Mesenchymal stem cell (in vitro differentiated cells and primary cell): ENCODE measurements at regions not wholly inside any gene's neighbourhood (a gene's known extent, or its start where the extent isn't known, plus 50 kb on each side); places are given as distances from the start of the nearest gene placed in this dataset.

ENCODE experiments used
- DNase-seq: peaks from one replicate; pipeline ENCODE4 v3.0.0-alpha.2; 2013
- H2AFZ ChIP-seq: one replicate; pipeline ENCODE4 v1.6.1; 2013; ENCODE audit warnings: low read depth, mild to moderate bottlenecking, control low read depth, inconsistent platforms, low read length, moderate library complexity
- H2AK5ac ChIP-seq: 2 replicates; pipeline ENCODE4 v1.6.1; 2013; ENCODE audit warnings: low read length, moderate library complexity, mild to moderate bottlenecking, inconsistent platforms; ENCODE audit not compliant: severe bottlenecking
- H2BK120ac ChIP-seq: one replicate; pipeline ENCODE4 v1.6.1; 2013; ENCODE audit warnings: low read depth, mild to moderate bottlenecking, inconsistent platforms, low read length, moderate library complexity
- H2BK12ac ChIP-seq, 2 experiments: one replicate each; pipeline ENCODE4 v1.6.1; 2013; ENCODE audit warnings: inconsistent platforms in 2 of 2, low read length in 2 of 2, mild to moderate bottlenecking in 2 of 2, moderate library complexity in 2 of 2, control low read depth in 1 of 2
- H2BK15ac ChIP-seq: one replicate; pipeline ENCODE4 v1.6.1; 2013; ENCODE audit warnings: mild to moderate bottlenecking, low read depth, inconsistent platforms; ENCODE audit not compliant: poor library complexity, severe bottlenecking
- H2BK5ac ChIP-seq: 2 replicates; pipeline ENCODE4 v1.6.1; 2013; ENCODE audit warnings: low read depth, mild to moderate bottlenecking, low read length, control low read depth, inconsistent platforms; ENCODE audit not compliant: poor library complexity, severe bottlenecking
- H3K14ac ChIP-seq, 2 experiments: one replicate each; pipeline ENCODE4 v1.6.1; 2013; ENCODE audit warnings: inconsistent platforms in 2 of 2, low read length in 2 of 2, control low read depth in 1 of 2, mild to moderate bottlenecking in 1 of 2, moderate library complexity in 1 of 2
- H3K18ac ChIP-seq, 2 experiments: one replicate each; pipeline ENCODE4 v1.6.1; 2013; ENCODE audit warnings: inconsistent platforms in 2 of 2, low read length in 2 of 2, control low read depth in 1 of 2, low read depth in 1 of 2, mild to moderate bottlenecking in 1 of 2
- H3K23ac ChIP-seq, 2 experiments: one replicate each; pipeline ENCODE4 v1.6.1; 2013; ENCODE audit warnings: inconsistent platforms in 2 of 2, low read length in 2 of 2, mild to moderate bottlenecking in 2 of 2, moderate library complexity in 2 of 2, control low read depth in 1 of 2
- H3K27ac ChIP-seq: 2 replicates; pipeline ENCODE4 v1.5.1; 2013; ENCODE audit warnings: mild to moderate bottlenecking, moderate library complexity, low read length, control low read depth, inconsistent platforms; ENCODE audit not compliant: poor library complexity, severe bottlenecking
- H3K27me3 ChIP-seq, 2 experiments: 2 replicates each; pipeline versions ENCODE4 v1.6.1 to v1.7.0; 2013; ENCODE audit warnings: low read length in 2 of 2, mild to moderate bottlenecking in 2 of 2, moderate library complexity in 2 of 2, control low read depth in 1 of 2, inconsistent platforms in 1 of 2; ENCODE audit not compliant: control insufficient read depth in 1 of 2, insufficient read depth in 1 of 2
- H3K36me3 ChIP-seq, 2 experiments: 2 replicates each; pipeline versions ENCODE4 v1.6.1 to v1.7.0; 2013; ENCODE audit warnings: low read length in 2 of 2, control low read depth in 1 of 2, inconsistent platforms in 1 of 2, low read depth in 1 of 2, mild to moderate bottlenecking in 1 of 2; ENCODE audit not compliant: insufficient read depth in 2 of 2, control insufficient read depth in 1 of 2
- H3K4ac ChIP-seq, 2 experiments: one replicate each; pipeline ENCODE4 v1.6.1; 2013; ENCODE audit warnings: inconsistent platforms in 2 of 2, low read length in 2 of 2, mild to moderate bottlenecking in 2 of 2, moderate library complexity in 2 of 2, control low read depth in 1 of 2, low read depth in 1 of 2
- H3K4me1 ChIP-seq: 2 replicates; pipeline ENCODE4 v1.6.1; 2013; ENCODE audit warnings: low read depth, low read length, control low read depth; ENCODE audit not compliant: control insufficient read depth, insufficient read depth
- H3K4me2 ChIP-seq: 2 replicates; pipeline ENCODE4 v1.6.1; 2013; ENCODE audit warnings: low read length, mild to moderate bottlenecking, inconsistent platforms; ENCODE audit not compliant: poor library complexity, severe bottlenecking
- H3K4me3 ChIP-seq, 2 experiments: 2 replicates each; pipeline versions ENCODE4 v1.5.1 to v1.7.0; 2013; ENCODE audit warnings: low read length in 2 of 2, mild to moderate bottlenecking in 2 of 2, control low read depth in 1 of 2, low read depth in 1 of 2; ENCODE audit not compliant: insufficient read depth in 1 of 2
- H3K79me1 ChIP-seq: replicated peaks from 2 replicates; pipeline ENCODE4 v1.6.1; 2013; ENCODE audit warnings: mild to moderate bottlenecking, control low read depth, low read length, inconsistent platforms; ENCODE audit not compliant: poor library complexity, severe bottlenecking
- H3K9ac ChIP-seq: 2 replicates; pipeline ENCODE4 v1.7.0; 2013; ENCODE audit warnings: mild to moderate bottlenecking, low read length, moderate library complexity
- H3K9me3 ChIP-seq: 2 replicates; pipeline ENCODE4 v1.7.0; 2013; ENCODE audit warnings: mild to moderate bottlenecking, low read length; ENCODE audit not compliant: control insufficient read depth
- H4K8ac ChIP-seq: one replicate; pipeline ENCODE4 v1.6.1; 2013; ENCODE audit warnings: inconsistent platforms, mild to moderate bottlenecking, low read length, moderate library complexity
- H4K91ac ChIP-seq: one replicate; pipeline ENCODE4 v1.6.1; 2013; ENCODE audit warnings: mild to moderate bottlenecking, low read length, inconsistent platforms
- WGBS: methylation state at CpG from one replicate; pipeline ENCODE4 v1.1.7; 2013; ENCODE audit warnings: mixed read lengths; 5-methylcytosine and 5-hydroxymethylcytosine counted together

DNA sequence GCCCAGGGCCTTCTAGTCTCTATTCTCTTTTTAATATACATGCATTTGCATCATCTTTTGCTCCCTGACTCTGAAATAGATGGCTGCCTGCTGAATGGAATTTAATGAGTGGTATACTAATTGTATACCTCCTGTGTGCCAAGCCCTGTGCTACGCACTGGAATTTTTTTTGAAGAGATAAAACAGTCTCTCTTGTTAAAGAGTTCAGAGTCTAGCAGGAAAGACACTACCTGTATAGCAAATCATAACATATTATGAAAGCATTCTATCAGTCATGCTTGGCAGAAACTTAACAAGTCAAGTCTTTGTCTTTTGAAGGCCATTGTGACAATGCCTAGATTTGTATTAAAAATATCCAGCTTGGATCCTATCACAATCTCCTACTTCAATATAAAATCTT lies 63.7 kb upstream of the SESN3 start:
- Histone ChIP-seq H3K9ac (no peak overlapping the region), H2BK12ac (no peak overlapping the region), H3K27me3 (peaks cover 11 to 14% of the 10 kb centered on the region in 2 experiments), H2BK120ac (no peak overlapping the region), H4K91ac (no peak overlapping the region), H3K4me2 (no peak overlapping the region), H3K9me3 (no peaks in the 10 kb centered on the region), H3K23ac (no peak overlapping the region), H3K36me3 (no peaks in the 10 kb centered on the region), H3K14ac (no peak overlapping the region), H4K8ac (no peak overlapping the region), H3K18ac (no peak overlapping the region), H2BK15ac (no peak overlapping the region), H2AK5ac (no peak overlapping the region), H3K4me3 (no peak overlapping the region), H2AFZ (no peak overlapping the region), H3K79me1 (no peaks in the 10 kb centered on the region), H3K4me1 (no peaks in the 10 kb centered on the region), H3K27ac (no peak overlapping the region), H2BK5ac (no peak overlapping the region), H3K4ac (no peak overlapping the region)
- DNase-seq, result no peak
- no CpG with 5 or more reads among the region's 1 CpG for WGBS

DNA sequence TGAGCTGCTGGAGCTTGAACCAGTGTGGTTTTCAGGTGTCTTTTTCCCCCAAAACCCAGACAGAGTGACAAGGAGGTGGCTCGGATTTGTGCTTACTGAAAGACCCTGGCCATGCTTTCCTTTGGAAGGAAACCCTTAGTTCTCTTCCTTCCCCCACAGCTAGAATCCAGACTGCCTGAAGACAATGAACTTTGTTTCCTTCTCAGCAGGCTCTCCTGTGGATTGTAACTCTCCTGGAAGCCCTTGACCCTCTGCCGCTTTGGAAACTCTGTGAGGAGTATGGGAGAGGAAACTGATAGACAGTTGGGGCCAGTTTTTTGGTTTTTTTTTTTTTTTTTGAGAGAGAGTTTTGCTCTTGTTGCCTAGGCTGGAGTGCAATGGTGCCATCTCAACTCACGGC lies 62.1 kb upstream of the SESN3 start:
- no peak overlapping the region for H4K8ac ChIP-seq
- H3K4ac ChIP-seq, result no peak overlapping the region
- no peak overlapping the region for H3K14ac ChIP-seq
- H3K9me3 ChIP-seq, result no peaks in the 10 kb centered on the region
- H2BK12ac ChIP-seq, result no peak overlapping the region
- no peak for DNase-seq
- H2BK120ac ChIP-seq, result no peak overlapping the region
- no peaks in the 10 kb centered on the region for H3K36me3 ChIP-seq
- H4K91ac ChIP-seq, result no peak overlapping the region
- no peak overlapping the region for H2AFZ ChIP-seq
- no peak overlapping the region for H3K4me3 ChIP-seq
- no peak overlapping the region for H2BK5ac ChIP-seq
- H3K9ac ChIP-seq, result no peak overlapping the region
- H2AK5ac ChIP-seq, result no peak overlapping the region
- no peak overlapping the region for H3K18ac ChIP-seq
- H3K27me3 ChIP-seq, result peaks cover 11 to 12% of the 10 kb centered on the region in 2 experiments
- no peak overlapping the region for H3K23ac ChIP-seq
- no peak overlapping the region for H3K4me2 ChIP-seq
- WGBS, result 80% methylated on average over 3 of the region's 3 CpGs
- H3K79me1 ChIP-seq, result no peaks in the 10 kb centered on the region
- H3K27ac ChIP-seq, result no peak overlapping the region
- H3K4me1 ChIP-seq, result no peaks in the 10 kb centered on the region
- no peak overlapping the region for H2BK15ac ChIP-seq

- Histone ChIP-seq H2BK120ac (no peak overlapping the region), H3K79me1 (no peaks in the 10 kb centered on the region), H3K9me3 (no peaks in the 10 kb centered on the region), H2BK5ac (no peak overlapping the region), H3K14ac (no peak overlapping the region), H2BK15ac (no peak overlapping the region), H3K23ac (no peak overlapping the region), H3K9ac (no peak overlapping the region), H3K27ac (no peak overlapping the region), H3K4me1 (no peaks in the 10 kb centered on the region), H3K4me2 (no peak overlapping the region), H3K18ac (no peak overlapping the region), H2BK12ac (no peak overlapping the region), H3K27me3 (peaks cover 4 to 11% of the 10 kb centered on the region in 2 experiments), H4K8ac (peak overlapping the region; percentile 16), H3K36me3 (no peaks in the 10 kb centered on the region), H3K4me3 (no peak overlapping the region), H3K4ac (no peak overlapping the region), H2AK5ac (no peak overlapping the region), H4K91ac (no peak overlapping the region), H2AFZ (no peak overlapping the region)
- 83% methylated on average over 4 of the region's 4 CpGs for WGBS
- DNase-seq, result no peak
Observed at GRCh38 chr11:95291946-95292345, 60.9 kb upstream of the SESN3 start.

DNA sequence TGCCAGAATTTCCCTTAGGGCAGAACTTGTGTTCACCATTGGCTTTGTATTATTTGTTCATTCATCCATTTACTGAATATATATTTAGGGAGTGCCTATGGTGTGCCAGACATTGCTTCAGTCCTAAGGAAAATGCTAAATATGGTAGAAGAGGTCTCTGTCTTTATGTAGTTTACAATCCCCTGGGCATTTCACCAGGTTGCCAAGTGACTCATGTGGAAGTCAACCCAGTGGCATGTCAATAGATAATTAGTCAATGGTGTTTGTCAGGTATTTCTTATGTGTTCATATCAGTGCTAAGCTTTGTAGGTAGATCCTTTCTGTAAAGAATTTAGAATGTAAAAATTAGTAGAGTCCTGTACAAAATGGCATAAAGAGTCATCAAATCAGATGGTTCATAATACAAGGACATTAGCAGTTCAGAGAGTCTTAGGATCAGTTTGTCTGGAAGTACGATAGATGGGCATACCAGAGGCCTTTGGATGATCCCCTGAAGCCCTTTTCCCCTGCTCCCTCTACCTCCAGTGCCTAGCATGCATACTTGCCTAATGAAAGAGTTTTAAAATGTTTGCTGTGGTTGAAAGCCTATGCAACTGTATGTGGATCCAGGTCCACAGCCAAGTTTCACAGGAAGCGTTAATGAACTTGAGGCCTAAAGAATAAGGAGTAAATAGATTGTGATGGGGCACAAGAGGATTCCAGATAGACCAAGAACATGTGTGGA lies 58.5 kb upstream of the SESN3 start:
- Histone ChIP-seq H2BK15ac (no peak overlapping the region), H3K4me3 (no peak overlapping the region), H3K27me3 (peaks cover 0 to 7% of the 10 kb centered on the region in 2 experiments), H4K91ac (no peak overlapping the region), H3K23ac (no peak overlapping the region), H3K27ac (no peak overlapping the region), H3K4me2 (no peak overlapping the region), H3K4ac (no peak overlapping the region), H3K14ac (no peak overlapping the region), H3K18ac (peak overlapping the region in 1 of 2 experiments; percentile 12), H3K4me1 (no peaks in the 10 kb centered on the region), H3K9ac (no peak overlapping the region), H3K9me3 (no peaks in the 10 kb centered on the region), H2AFZ (no peak overlapping the region), H2BK12ac (no peak overlapping the region), H4K8ac (no peak overlapping the region), H3K79me1 (no peaks in the 10 kb centered on the region), H2BK5ac (no peak overlapping the region), H2BK120ac (no peak overlapping the region), H3K36me3 (no peaks in the 10 kb centered on the region), H2AK5ac (no peak overlapping the region)
- DNase-seq, result no peak
- WGBS, result 100% methylated on average over 2 of the region's 2 CpGs
